ENCODE measurements at regions not wholly inside any gene's neighbourhood (a gene's known extent, or its start where the extent isn't known, plus 50 kb on each side); places are given as distances from the start of the nearest gene placed in this dataset.
A peak's percentile ranks its signal among the peaks of the same experiment; 100 is the strongest.

GRCh38 chr2:222024932-222025880 lies 273.6 kb downstream of the PAX3 start:
- TF ChIP-seq POLR2A (IDR thresholded peaks at IDR 0.05; ENCODE audit: low read depth, low read length): no peak
- TF ChIP-seq CTCF (conservative IDR thresholded peaks at IDR 0.05; ENCODE audit: low read depth, low read length): peak; percentile 61
- no peak for TF ChIP-seq RFX5 (IDR thresholded peaks at IDR 0.05; ENCODE audit: low read depth, low read length)
- TF ChIP-seq MAFK (IDR thresholded peaks at IDR 0.05; ENCODE audit: low read depth, low read length): no peak
- TF ChIP-seq NFE2L2 (IDR thresholded peaks at IDR 0.05; ENCODE audit: low read depth, low read length): no peak
- TF ChIP-seq FOS (IDR thresholded peaks at IDR 0.05; ENCODE audit: low read depth, low read length): no peak
- TF ChIP-seq SMC3 (IDR thresholded peaks at IDR 0.05; ENCODE audit: low read depth, low read length): no peak
- no peak for TF ChIP-seq CHD1 (IDR thresholded peaks at IDR 0.05; ENCODE audit: low read depth, low read length)
